ENCODE measurements at regions not wholly inside any gene's neighbourhood (a gene's known extent, or its start where the extent isn't known, plus 50 kb on each side); places are given as distances from the start of the nearest gene placed in this dataset.

DNA sequence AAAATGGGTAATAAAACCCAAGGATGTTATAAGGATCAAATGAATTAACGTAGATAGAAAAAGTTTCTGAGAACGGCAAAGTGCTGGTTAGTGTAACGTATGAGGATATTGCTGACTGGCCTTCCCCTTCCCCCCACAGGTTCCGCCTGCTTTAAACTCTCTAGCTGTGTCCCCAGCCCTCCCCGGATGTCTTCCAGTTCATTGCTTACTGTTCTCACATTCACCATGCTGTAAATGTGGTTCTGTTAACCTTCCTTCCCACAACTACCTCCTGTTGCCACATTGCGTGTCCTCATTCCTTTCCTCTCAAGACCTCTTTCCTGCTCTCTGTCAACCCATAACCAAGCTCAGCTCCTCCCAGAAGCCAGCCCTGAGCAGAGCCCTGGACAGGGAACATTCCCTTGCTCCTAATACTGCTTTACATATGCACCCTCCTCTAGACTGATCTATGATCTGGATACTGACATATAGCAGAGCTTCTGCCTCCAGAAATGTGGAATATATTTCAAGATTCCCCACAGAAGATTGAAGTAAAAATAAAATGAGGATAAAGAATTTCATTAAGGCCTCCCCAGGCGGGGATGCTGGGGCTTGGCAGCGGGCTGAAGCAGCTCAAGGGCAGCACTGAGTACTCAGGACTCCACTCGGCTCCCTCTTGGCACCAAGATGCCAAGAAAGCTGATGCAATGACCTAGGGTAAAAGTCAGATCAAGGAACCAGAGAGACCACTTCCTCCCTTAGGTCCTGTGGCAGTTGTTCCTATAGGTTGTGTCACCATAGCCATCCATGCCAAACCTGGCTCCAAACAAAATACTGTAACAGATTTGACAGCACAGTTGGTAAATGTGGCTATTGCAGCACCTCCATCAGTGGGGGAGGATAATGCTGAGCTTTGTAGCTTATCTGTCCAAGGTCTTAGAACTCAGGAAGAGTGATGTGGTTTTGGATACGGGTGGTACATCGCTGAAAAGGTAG lies 136.4 kb upstream of the PIK3C3 start:
- H3K27ac ChIP-seq (ENCODE audit: low read depth in 2 of 2, low read length in 2 of 2) = no peak overlapping the region
- H3K4me3 ChIP-seq (ENCODE audit: low read length in 3 of 3) = no peak overlapping the region
- H3K36me3 ChIP-seq (ENCODE audit: control insufficient read depth in 2 of 3, insufficient read depth in 3 of 3, low read length in 3 of 3) = no peaks in the 10 kb centered on the region
- FAIRE-seq = no peak
- H3K27me3 ChIP-seq (ENCODE audit: control insufficient read depth, insufficient read depth, low read length) = no peaks in the 10 kb centered on the region
- H3K9ac ChIP-seq (ENCODE audit: low read length in 3 of 3) = no peak overlapping the region
- no peaks in the 10 kb centered on the region for H3K4me1 ChIP-seq (ENCODE audit: control insufficient read depth in 2 of 3, insufficient read depth in 2 of 3, low read depth in 1 of 3, low read length in 3 of 3)
- TF ChIP-seq, protein P1, sequence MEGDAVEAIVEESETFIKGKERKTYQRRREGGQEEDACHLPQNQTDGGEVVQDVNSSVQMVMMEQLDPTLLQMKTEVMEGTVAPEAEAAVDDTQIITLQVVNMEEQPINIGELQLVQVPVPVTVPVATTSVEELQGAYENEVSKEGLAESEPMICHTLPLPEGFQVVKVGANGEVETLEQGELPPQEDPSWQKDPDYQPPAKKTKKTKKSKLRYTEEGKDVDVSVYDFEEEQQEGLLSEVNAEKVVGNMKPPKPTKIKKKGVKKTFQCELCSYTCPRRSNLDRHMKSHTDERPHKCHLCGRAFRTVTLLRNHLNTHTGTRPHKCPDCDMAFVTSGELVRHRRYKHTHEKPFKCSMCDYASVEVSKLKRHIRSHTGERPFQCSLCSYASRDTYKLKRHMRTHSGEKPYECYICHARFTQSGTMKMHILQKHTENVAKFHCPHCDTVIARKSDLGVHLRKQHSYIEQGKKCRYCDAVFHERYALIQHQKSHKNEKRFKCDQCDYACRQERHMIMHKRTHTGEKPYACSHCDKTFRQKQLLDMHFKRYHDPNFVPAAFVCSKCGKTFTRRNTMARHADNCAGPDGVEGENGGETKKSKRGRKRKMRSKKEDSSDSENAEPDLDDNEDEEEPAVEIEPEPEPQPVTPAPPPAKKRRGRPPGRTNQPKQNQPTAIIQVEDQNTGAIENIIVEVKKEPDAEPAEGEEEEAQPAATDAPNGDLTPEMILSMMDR (IDR thresholded peaks at IDR 0.05; ENCODE audit: borderline replicate concordance, extremely low read depth, insufficient read depth) = no peak
- intact Hi-C loops (cut with DNase I) = no loop called here
- H3K9me3 ChIP-seq (ENCODE audit: control insufficient read depth in 2 of 3, insufficient read depth in 1 of 3, low read length in 3 of 3) = no peaks in the 10 kb centered on the region
- no peak for DNase-seq

DNA sequence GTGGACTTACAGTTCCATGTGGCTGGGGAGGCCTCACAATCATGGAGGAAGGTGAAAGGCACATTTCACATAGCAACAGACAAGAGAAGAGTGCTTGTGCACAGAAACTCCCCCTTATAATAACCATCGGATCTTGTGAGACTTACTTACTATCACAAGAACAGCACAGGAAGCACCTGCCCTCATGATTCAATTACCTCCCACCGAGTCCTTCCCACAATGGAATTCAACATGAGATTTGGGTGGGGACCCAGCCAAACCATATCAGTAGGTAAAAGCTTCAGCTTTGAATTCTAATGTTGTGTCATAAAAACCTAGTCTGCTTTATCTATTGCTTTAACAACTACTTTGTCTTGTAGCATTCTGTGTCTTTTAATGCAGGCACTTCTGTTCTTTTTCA lies 140.4 kb upstream of the PIK3C3 start:
- Histone ChIP-seq H3K36me3 (ENCODE audit: control insufficient read depth in 2 of 3, insufficient read depth in 3 of 3, low read length in 3 of 3) (no peaks in the 10 kb centered on the region), H3K9me3 (ENCODE audit: control insufficient read depth in 2 of 3, insufficient read depth in 1 of 3, low read length in 3 of 3) (no peaks in the 10 kb centered on the region), H3K9ac (ENCODE audit: low read length in 3 of 3) (no peak overlapping the region), H3K27me3 (ENCODE audit: control insufficient read depth, insufficient read depth, low read length) (no peaks in the 10 kb centered on the region), H3K4me3 (ENCODE audit: low read length in 3 of 3) (no peak overlapping the region), H3K27ac (ENCODE audit: low read depth in 2 of 2, low read length in 2 of 2) (no peak overlapping the region), H3K4me1 (ENCODE audit: control insufficient read depth in 2 of 3, insufficient read depth in 2 of 3, low read depth in 1 of 3, low read length in 3 of 3) (no peaks in the 10 kb centered on the region)
- FAIRE-seq (no peak), DNase-seq (no peak)
- intact Hi-C loops (cut with DNase I) = no loop called here
- TF ChIP-seq, protein P1 (IDR thresholded peaks at IDR 0.05; ENCODE audit: borderline replicate concordance, extremely low read depth, insufficient read depth) = no peak

DNA sequence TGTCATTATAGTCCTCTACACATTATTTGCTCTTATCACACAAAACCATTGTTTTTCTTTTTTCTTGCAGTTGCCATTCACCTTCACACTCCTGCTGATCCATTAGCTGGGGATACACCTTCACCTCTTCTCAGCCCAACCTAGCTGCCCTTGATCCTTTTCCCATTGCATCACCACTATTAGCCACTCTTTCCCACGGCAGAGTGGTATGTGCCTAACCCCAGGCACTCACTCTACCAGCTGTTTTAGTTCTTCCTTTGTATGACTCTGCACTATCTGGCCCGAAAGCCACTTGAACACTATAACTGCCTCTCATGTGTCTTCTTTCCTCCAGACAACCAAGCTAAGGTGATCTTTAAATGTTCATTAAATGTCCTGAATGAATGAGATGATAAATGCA lies 145.4 kb upstream of the PIK3C3 start:
- H3K27ac ChIP-seq (ENCODE audit: low read depth in 2 of 2, low read length in 2 of 2) = no peak overlapping the region
- DNase-seq (no peak), FAIRE-seq (no peak)
- TF ChIP-seq, protein P1 (IDR thresholded peaks at IDR 0.05; ENCODE audit: borderline replicate concordance, extremely low read depth, insufficient read depth) = no peak
- intact Hi-C loops (cut with DNase I) = no loop called here
- H3K4me1 ChIP-seq (ENCODE audit: control insufficient read depth in 2 of 3, insufficient read depth in 2 of 3, low read depth in 1 of 3, low read length in 3 of 3) = no peaks in the 10 kb centered on the region
- H3K9me3 ChIP-seq (ENCODE audit: control insufficient read depth in 2 of 3, insufficient read depth in 1 of 3, low read length in 3 of 3) = no peaks in the 10 kb centered on the region
- no peak overlapping the region for H3K9ac ChIP-seq (ENCODE audit: low read length in 3 of 3)
- no peak overlapping the region for H3K4me3 ChIP-seq (ENCODE audit: low read length in 3 of 3)
- H3K27me3 ChIP-seq (ENCODE audit: control insufficient read depth, insufficient read depth, low read length) = no peaks in the 10 kb centered on the region
- H3K36me3 ChIP-seq (ENCODE audit: control insufficient read depth in 2 of 3, insufficient read depth in 3 of 3, low read length in 3 of 3) = no peaks in the 10 kb centered on the region
